NT2/D1 (cell line): ENCODE measurements at regions not wholly inside any gene's neighbourhood (a gene's known extent, or its start where the extent isn't known, plus 50 kb on each side); places are given as distances from the start of the nearest gene placed in this dataset.
"Not testable (repeated sequence)": the region's sequence is repeated elsewhere in the genome, so short reads cannot be mapped to it uniquely, and the experiment has no call there.

Experiments
- SUZ12 ChIP-seq: IDR thresholded peaks from 2 replicates; pipeline ENCODE4 v1.6.1; 2011; ENCODE audit not compliant: insufficient read length, insufficient read depth; ENCODE audit errors: extremely low read depth
- YY1 ChIP-seq: IDR thresholded peaks from 2 replicates; pipeline ENCODE4 v1.6.1; 2011; ENCODE audit not compliant: insufficient read length, insufficient read depth

DNA sequence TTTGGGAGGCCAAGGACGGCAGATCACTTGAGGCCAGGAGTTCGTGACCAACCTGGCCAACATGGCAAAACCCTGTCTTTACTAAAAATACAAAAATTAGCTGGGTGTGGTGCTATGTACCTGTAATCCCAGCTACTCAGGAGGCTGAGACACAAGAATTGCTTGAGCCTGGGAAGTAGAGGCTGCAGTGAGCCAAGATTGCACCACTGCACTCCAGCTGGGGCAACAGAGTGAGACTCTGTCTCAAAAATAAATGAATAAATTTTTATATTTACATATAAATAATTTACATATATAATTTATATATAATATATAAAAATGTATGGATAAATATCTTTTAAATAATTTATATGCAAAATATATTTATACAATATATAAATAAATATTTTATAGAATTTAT is 263.3 kb downstream of the TPBG start:
- not testable (repeated sequence) for TF ChIP-seq YY1, SUZ12
